Breast epithelium (tissue), 3 donors: ENCODE measurements at regions not wholly inside any gene's neighbourhood (a gene's known extent, or its start where the extent isn't known, plus 50 kb on each side); places are given as distances from the start of the nearest gene placed in this dataset.

Source experiments
- POLR2A ChIP-seq: fragments of 450-650 bp; IDR thresholded peaks from one replicate; pipeline ENCODE4 v1.6.1; 2016; ENCODE audit warnings: antibody characterized with exemption, mild to moderate bottlenecking, moderate library complexity
- POLR2AphosphoS5 ChIP-seq, 3 donors: sonication (generic); formaldehyde crosslinking; IDR thresholded peaks; one replicate each; pipeline ENCODE4 v1.6.1; 2017; ENCODE audit warnings: antibody characterized with exemption in 3 of 3
- TF ChIP-seq, protein P1 (sequence below), 3 donors: fragments of 450-650 bp; IDR thresholded peaks; one replicate each; pipeline ENCODE4 v1.5.1; 2016 to 2017; ENCODE audit warnings: antibody characterized with exemption in 3 of 3, mild to moderate bottlenecking in 3 of 3, moderate library complexity in 3 of 3

DNA sequence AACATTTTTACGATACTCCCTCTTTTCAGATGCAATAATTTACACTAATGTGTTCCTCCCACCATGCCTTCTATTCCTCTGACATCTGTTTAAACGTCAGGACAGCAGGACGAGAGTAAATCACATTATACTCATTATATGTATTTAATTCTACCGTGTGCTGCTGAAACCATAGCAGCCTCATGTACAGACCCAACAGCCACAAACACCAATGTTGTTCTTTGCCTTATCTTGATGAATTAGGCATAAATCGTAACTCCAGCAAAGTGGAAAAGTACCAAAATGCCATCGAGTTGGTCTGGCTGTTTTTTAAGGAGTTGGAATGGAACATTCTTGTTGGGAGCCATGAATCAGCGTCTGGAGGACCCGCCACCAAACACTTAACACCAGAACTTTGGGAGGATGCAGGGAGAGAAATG lies 82.9 kb upstream of the FOXF1 start:
- TF ChIP-seq, protein P1, sequence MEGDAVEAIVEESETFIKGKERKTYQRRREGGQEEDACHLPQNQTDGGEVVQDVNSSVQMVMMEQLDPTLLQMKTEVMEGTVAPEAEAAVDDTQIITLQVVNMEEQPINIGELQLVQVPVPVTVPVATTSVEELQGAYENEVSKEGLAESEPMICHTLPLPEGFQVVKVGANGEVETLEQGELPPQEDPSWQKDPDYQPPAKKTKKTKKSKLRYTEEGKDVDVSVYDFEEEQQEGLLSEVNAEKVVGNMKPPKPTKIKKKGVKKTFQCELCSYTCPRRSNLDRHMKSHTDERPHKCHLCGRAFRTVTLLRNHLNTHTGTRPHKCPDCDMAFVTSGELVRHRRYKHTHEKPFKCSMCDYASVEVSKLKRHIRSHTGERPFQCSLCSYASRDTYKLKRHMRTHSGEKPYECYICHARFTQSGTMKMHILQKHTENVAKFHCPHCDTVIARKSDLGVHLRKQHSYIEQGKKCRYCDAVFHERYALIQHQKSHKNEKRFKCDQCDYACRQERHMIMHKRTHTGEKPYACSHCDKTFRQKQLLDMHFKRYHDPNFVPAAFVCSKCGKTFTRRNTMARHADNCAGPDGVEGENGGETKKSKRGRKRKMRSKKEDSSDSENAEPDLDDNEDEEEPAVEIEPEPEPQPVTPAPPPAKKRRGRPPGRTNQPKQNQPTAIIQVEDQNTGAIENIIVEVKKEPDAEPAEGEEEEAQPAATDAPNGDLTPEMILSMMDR (IDR thresholded peaks at IDR 0.05) = no peak
- TF ChIP-seq POLR2AphosphoS5 (IDR thresholded peaks at IDR 0.05) = no peak
- no peak for TF ChIP-seq POLR2A
